K562 (cell line): ENCODE measurements at regions not wholly inside any gene's neighbourhood (a gene's known extent, or its start where the extent isn't known, plus 50 kb on each side); places are given as distances from the start of the nearest gene placed in this dataset.

Experiments used
- ATAC-seq: fragments of 200-7000 bp; cut with Tn5 transposase; 3 replicates; pipeline ENCODE4 v1.9.1; 2020; ENCODE audit warnings: moderate library complexity
- BruUV-seq: library from RNA; stranded (reverse); fragments of 400-500 nt; replicated peaks from 2 replicates; lab custom pipeline; 2021; lab: Mats Ljungman, UMichigan
- CTCF ChIA-PET: fragments of 300-600 bp; formaldehyde crosslinking; extraction: SDS; loops from one replicate; lab custom pipeline; 2021; ENCODE audit warnings: low intra/inter-chr PET ratio; lab: Yijun Ruan, JAX
- POLR2A ChIA-PET: fragments of 300-600, 350-650 bp; sonication (Branson Sonifier 250); formaldehyde crosslinking; extraction: SDS; loops from one replicate; lab custom pipeline; 2021; ENCODE audit warnings: antibody characterized with exemption, inconsistent platforms; lab: Yijun Ruan, JAX
- DNase-seq, 4 experiments: peaks; one replicate each; pipeline versions ENCODE4 v3.0.0 to v3.0.0-alpha.2; 2011 to 2018; ENCODE audit warnings: low spot score in 3 of 4, mixed read lengths in 3 of 4; ENCODE audit errors: extremely low read depth in 1 of 4
- FAIRE-seq: peaks from 2 replicates; lab custom pipeline; 2011; peaks lifted over from hg19 to GRCh38; lab: Jason Lieb, UNC
- H2AFZ ChIP-seq: 2 replicates; pipeline ENCODE4 v1.6.0; 2011; ENCODE audit warnings: low read depth, low read length, control low read depth, inconsistent platforms
- H3K27ac ChIP-seq: fragments of 200-600 bp; 3 replicates; pipeline ENCODE4 v1.8.0; 2011; ENCODE audit warnings: low read depth, mild to moderate bottlenecking, control low read depth, inconsistent platforms, low read length, moderate library complexity, mixed read lengths; ENCODE audit errors: extremely low read depth
- H3K27me3 ChIP-seq, 2 experiments: fragments of 300-600 bp in 1 of 2; 2 replicates in 1 of 2; 3 replicates in 1 of 2; pipeline versions ENCODE4 v1.6.0 to v1.8.0; 2011; ENCODE audit warnings: inconsistent platforms in 2 of 2, low read length in 2 of 2, mild to moderate bottlenecking in 1 of 2, mixed read lengths in 1 of 2, moderate library complexity in 1 of 2; ENCODE audit not compliant: control insufficient read depth in 2 of 2, insufficient read depth in 2 of 2
- H3K36me3 ChIP-seq: fragments of 300-600 bp; 3 replicates; pipeline ENCODE4 v1.8.0; 2011; ENCODE audit warnings: mild to moderate bottlenecking, low read length, inconsistent platforms; ENCODE audit not compliant: control insufficient read depth, insufficient read depth
- H3K4me1 ChIP-seq, 2 experiments: fragments of 200-600 bp in 1 of 2; replicated peaks in 1 of 2; 2 replicates in 1 of 2; 3 replicates in 1 of 2; pipeline versions ENCODE4 v1.5.1 to v1.8.0; 2011; ENCODE audit warnings: inconsistent platforms in 2 of 2, low read length in 2 of 2, mild to moderate bottlenecking in 1 of 2, mixed read lengths in 1 of 2, moderate library complexity in 1 of 2; ENCODE audit not compliant: control insufficient read depth in 2 of 2, insufficient read depth in 2 of 2
- H3K4me2 ChIP-seq: 2 replicates; pipeline ENCODE4 v1.6.1; 2011; ENCODE audit warnings: low read length, control low read depth, inconsistent platforms, mixed read lengths; ENCODE audit not compliant: insufficient read depth
- H3K4me3 ChIP-seq: fragments of 200-600 bp; sonication (generic), shearing (Covaris generic); 2 replicates; pipeline ENCODE4 v1.5.1; 2016; ENCODE audit warnings: control low read depth, inconsistent platforms
- H3K79me2 ChIP-seq: fragments of 200-600 bp; 3 replicates; pipeline ENCODE4 v1.8.0; 2011; ENCODE audit warnings: low read length, inconsistent platforms; ENCODE audit not compliant: control insufficient read depth, insufficient read depth
- H3K9ac ChIP-seq, 2 experiments: 2 replicates each; pipeline versions ENCODE4 v1.6.0 to v1.6.1; 2011; ENCODE audit warnings: low read depth in 2 of 2, low read length in 2 of 2, control low read depth in 1 of 2, inconsistent platforms in 1 of 2, mild to moderate bottlenecking in 1 of 2, mixed read lengths in 1 of 2; ENCODE audit not compliant: insufficient read depth in 1 of 2
- H3K9me1 ChIP-seq: one replicate; pipeline ENCODE4 v1.6.0; 2011; ENCODE audit warnings: inconsistent platforms, mild to moderate bottlenecking, low read length, moderate library complexity; ENCODE audit not compliant: control insufficient read depth, insufficient read depth
- H3K9me3 ChIP-seq: replicated peaks from 2 replicates; pipeline ENCODE4 v1.5.1; 2011; ENCODE audit warnings: low read depth, low read length, inconsistent platforms; ENCODE audit not compliant: control insufficient read depth, insufficient read depth
- H4K20me1 ChIP-seq: replicated peaks from 2 replicates; pipeline ENCODE4 v1.6.1; 2011; ENCODE audit warnings: low read length, inconsistent platforms, mixed read lengths; ENCODE audit not compliant: control insufficient read depth, insufficient read depth
- SMARCB1 ChIP-seq: IDR thresholded peaks from 2 replicates; pipeline ENCODE4 v1.6.1; 2011; ENCODE audit warnings: improper control_type of control experiment, low read depth; ENCODE audit not compliant: insufficient read length
- TCF15 ChIP-seq: fragments of 250-450 bp; sonication (Bioruptor Pico); IDR thresholded peaks from 2 replicates; pipeline ENCODE4 v1.8.0; 2022; ENCODE audit warnings: moderate library complexity, mild to moderate bottlenecking, inconsistent platforms
- ZNF512 ChIP-seq: IDR thresholded peaks from 2 replicates; pipeline ENCODE4 v1.6.1; 2016; ENCODE audit warnings: missing genetic modification characterization, missing compliant biosample characterization
- WGBS: fragments of 100-300 bp; shearing (Covaris generic); methylation state at CpG from one replicate; pipeline ENCODE4 v1.1.6; 2016; ENCODE audit warnings: low coverage, mixed read lengths; ENCODE audit not compliant: insufficient coverage; ENCODE audit errors: missing lambda C conversion rate; 5-methylcytosine and 5-hydroxymethylcytosine counted together
- in situ Hi-C: fragments of 300-500 bp; cut with MboI; formaldehyde crosslinking; loops from 4 replicates; pipeline ENCODE4 v1.15.0; 2018; ENCODE audit warnings: inconsistent platforms, mixed read lengths
- intact Hi-C: fragments of 100-400 bp; cut with micrococcal nuclease; formaldehyde crosslinking; loops from 2 replicates; pipeline ENCODE4 v1.14.2; 2022

DNA sequence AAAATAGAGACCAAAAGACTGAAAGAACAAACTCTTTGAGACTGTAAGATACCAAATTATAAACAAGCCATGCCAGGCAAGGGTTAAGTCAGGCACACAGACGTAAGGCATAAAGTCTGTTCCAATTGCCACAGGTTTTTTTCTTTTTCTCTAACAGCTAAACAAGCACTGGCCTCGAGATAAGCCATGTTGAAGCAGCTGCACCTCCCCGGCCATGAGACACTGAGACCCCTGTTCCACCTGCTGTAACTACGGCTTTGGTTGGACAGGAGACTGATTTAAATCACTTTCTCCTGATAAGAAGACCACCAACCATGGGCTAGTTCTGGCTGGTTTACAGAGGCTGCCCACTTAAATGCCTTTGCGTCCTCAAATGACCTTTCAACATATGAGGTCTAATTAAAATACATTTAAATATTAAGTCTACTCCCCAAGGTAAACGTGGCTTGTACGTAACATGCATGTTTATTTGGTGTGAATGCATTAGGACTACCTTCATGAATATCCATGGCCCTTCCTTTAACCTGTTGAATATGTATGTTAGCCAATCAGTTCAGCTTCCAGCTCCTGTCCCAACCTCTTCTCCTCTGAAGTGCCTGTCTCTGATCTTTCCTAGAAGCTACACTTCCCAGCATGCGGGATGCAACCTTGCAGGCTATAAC, 117.2 kb downstream of the CMPK2 start:
- Histone ChIP-seq H4K20me1 (no peaks in the 10 kb centered on the region), H3K36me3 (no peaks in the 10 kb centered on the region), H3K4me1 (no peaks in the 10 kb centered on the region), H3K27ac (no peak overlapping the region)
- CTCF ChIA-PET = interaction anchor here (0.6 kb wide), 1 partner anchor 11 kb away, joined by 3 read pairs; no protein-coding TSS in a partner anchor
- no peak for TF ChIP-seq SMARCB1
- TF ChIP-seq, all 486 proteins: peak for 0
- 2% methylated on average over 8 of the region's 8 CpGs for WGBS
- intact Hi-C loops = no loop called here
- Histone ChIP-seq H3K79me2 (no peaks in the 10 kb centered on the region), H3K9me1 (no peaks in the 10 kb centered on the region), H3K9ac (no peak overlapping the region), H3K4me2 (no peak overlapping the region), H3K4me3 (no peak overlapping the region), H2AFZ (no peak overlapping the region), H3K27me3 (no peaks in the 10 kb centered on the region), H3K9me3 (no peaks in the 10 kb centered on the region)
- BruUV-seq = no TSS peak
- in situ Hi-C loops = no loop called here
- ATAC-seq = no peak
- POLR2A ChIA-PET = interaction anchor here (0.7 kb wide), 1 partner anchor 169 kb away, joined by 3 read pairs; the partner anchor contains the start of gene RNF144A
- no peak for FAIRE-seq
- no peak for DNase-seq

DNA sequence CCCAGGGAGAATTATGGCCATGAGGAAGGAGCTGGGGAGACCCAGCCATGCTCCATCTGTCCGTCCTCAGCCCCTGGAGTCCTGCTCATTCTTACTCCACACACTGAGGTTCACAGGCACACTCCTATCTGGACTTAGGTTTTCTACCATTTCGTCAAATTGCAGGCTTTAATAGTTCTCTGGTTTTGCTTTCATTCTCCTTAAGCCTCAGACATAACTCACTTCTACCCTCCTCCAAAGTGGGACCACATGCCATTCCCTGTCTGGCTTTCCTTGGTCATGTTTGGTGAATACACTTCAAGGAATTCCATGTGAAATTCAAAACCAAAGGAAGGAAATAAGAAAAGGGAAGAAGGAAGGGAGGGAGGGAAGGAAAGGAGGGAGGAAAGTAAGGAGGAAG, 115.7 kb downstream of the CMPK2 start:
- WGBS = 0% methylated on average over 2 of the region's 2 CpGs
- TF ChIP-seq ZNF512 (tag) (peak; percentile 44; the same call in 1 of the 2 replicates), TCF15 (CRISPR knock-in tag) (no peak)
- TF ChIP-seq, all 486 proteins: peak for 1
- no peak overlapping the region for H3K27ac ChIP-seq
- H3K9me3 ChIP-seq = no peaks in the 10 kb centered on the region
- ATAC-seq (no peak), DNase-seq (no peak), FAIRE-seq (no peak)
- in situ Hi-C loops = no loop called here
- H3K9me1 ChIP-seq = no peaks in the 10 kb centered on the region
- no peaks in the 10 kb centered on the region; a peak in 1 of 5 replicates for H3K27me3 ChIP-seq
- no TSS peak for BruUV-seq
- H3K36me3 ChIP-seq = no peaks in the 10 kb centered on the region
- no peak overlapping the region for H3K4me2 ChIP-seq
- CTCF ChIA-PET = no interaction called here
- H3K79me2 ChIP-seq = no peaks in the 10 kb centered on the region
- H3K4me1 ChIP-seq = no peaks in the 10 kb centered on the region
- no peak overlapping the region for H3K4me3 ChIP-seq
- no peaks in the 10 kb centered on the region for H4K20me1 ChIP-seq
- H3K9ac ChIP-seq = no peak overlapping the region
- H2AFZ ChIP-seq = no peak overlapping the region
- POLR2A ChIA-PET = no interaction called here
- intact Hi-C loops = no loop called here
